Hematopoietic multipotent progenitor cell treated with erythropoietin and hydrocortisone succinate and interleukin-3 and kit ligand, for 4 days (in vitro differentiated cells): ENCODE measurements at regions not wholly inside any gene's neighbourhood (a gene's known extent, or its start where the extent isn't known, plus 50 kb on each side); places are given as distances from the start of the nearest gene placed in this dataset.
A peak's percentile ranks its signal among the peaks of the same experiment; 100 is the strongest.
"Not testable (repeated sequence)": the region's sequence is repeated elsewhere in the genome, so short reads cannot be mapped to it uniquely, and the experiment has no call there.

Experiments
- DNase-seq: peaks from one replicate; pipeline ENCODE4 v3.0.0-alpha.2; 2015

DNA sequence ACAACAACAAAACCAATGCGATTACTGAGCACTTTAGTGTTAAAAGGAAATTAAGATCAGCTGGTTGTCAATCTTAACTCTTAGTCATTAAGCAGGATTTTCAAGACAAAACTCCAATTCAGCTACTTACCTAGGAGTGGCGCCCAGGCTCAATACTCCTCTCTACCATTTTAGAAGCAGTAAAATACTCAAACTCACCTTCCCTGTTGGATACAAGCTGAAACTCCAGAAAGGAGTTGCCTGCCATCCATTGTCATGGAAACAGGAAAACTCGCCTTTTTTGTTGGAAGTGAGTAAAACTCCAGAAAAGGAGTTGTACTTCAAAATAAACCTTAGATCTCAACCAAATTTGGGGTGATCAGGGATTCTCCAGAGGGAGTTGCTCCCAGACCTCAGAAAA is 127.0 kb upstream of the F3 start:
- DNase-seq = no peak

DNA sequence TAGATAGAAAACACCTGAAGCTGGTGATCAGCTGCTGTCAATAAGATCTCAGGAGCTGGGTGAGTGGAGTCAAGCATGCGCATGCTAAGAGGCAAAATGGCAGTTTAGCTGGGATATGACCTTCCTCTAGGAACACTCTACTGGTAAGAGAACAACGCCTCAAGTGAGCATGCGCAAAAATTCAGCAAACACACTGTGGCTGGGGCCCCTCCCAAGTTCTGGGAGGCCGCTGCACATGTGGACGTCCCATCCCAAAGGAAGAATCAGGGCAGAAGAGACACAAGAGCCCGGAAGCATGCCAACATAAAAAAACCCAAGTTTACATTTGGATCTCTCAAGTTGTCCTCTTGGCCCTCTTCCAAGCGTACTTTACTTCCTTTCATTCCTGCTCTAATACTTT is 126.3 kb upstream of the F3 start:
- no peak for DNase-seq

DNA sequence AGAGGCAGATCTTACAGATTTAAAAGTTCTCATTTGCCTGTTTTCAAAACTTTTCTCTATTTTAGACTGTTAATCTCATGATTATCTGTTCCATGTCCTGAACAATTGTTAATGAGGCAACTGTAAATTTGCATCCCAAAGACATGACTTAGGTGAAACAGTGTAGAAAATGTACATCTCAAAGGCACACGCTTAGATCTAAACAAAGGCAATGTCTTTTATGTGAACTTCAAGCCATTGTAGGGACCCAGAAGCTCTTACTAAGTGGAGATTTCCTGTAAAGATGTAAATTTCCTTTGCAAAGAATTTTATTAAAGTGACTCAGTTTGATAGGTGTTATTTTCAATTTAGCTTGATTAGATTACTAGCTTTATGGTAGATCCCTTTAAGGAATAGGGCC is 125.2 kb upstream of the F3 start:
- no peak for DNase-seq

DNA sequence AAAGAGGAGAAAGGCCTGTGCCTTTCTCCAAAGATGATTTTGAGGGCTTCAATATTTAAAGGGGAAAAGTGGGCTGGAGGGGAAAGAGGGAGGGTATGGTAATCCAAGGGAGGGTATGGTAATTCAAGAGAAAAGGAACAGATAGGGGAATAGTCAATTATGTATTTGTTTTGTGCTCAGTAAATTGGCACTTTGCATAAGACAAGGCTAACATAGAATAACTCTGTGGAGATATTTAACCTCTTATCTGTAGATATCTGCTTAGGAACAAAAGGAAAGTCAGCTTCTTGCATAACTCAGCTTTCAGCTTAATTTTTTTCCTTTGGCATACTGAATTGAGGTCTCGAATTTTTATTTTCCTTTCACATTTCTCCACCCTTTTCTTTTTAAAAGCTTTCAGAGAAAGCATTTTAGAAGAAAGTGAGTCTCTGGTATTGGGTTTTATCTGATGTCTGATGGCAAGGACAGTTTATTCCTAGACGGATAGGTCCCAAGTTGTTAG is 119.9 kb upstream of the F3 start:
- DNase-seq = no peak

DNA sequence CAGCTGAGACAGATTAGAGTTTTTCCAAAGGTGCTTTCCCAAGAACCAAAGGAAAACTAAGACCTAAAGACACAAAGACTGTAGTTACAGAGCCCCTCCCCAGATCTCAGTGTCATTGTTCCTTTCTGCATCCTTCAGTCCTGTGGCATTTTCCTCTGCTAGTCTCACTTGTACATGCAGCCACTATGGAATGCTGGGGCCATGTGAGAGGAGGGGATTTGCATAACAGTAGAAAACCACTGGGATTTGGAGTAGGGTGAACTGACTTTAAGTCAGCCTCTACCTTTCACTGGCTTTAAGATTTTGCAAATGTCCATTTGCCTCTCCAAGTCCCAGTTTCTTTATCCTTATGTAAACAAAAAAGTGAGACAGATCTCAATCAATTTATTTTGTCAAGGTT is 119.4 kb upstream of the F3 start:
- DNase-seq = no peak

DNA sequence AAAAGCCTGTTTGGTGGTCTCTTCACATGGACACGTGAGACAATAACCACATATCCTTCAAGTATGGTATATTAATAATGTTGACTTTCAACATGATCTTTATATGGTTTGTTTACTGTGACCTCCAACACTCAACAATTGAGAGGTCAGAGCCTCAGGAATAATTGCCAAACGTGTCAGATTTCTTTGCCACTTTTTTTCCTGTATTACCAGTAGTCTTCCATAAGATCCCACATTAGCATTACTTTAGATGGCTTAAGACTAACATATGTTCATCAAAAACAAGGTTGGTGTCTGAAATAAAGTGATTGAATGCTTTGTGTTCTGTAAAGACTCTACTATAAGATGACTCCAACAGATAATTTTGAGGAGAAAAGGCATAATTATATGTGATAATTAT is 118.7 kb upstream of the F3 start:
- DNase-seq = no peak

DNA sequence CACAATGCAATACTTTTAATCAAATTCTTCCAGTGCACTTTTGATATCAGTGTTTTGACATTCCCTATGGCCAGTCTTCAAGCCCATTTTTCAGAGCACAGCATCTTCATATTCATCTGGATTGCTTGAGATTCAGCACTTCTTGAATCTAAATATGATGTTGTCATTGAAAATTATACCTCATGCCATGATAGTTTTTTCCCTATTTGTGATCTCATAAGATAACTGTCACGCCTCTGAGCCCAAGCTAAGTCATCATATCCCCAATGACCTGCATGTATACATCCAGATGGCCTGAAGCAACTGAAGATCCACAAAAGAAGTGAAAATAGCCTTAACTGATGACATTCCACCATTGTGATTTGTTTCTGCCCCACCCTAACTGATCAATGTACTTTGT is 117.6 kb upstream of the F3 start:
- DNase-seq = not testable (repeated sequence)

DNA sequence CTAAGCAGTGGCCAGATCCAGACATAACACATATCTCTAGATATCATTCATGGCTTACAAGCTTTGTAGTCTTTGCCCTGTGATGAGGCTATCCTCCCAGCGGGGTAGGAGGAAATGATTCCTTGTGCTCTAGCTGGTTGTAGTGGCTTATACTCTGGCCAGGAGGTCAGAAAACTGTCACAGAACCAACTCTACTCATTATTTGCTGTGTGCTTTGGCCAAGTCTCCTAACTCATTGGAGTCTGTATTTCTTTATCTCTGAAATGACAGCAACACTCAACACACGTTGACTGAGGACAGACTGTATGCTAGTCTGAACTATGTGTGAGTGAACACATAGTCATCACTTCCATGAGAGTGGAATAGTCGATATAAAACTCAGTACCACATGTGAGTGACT is 116.7 kb upstream of the F3 start:
- no peak for DNase-seq

DNA sequence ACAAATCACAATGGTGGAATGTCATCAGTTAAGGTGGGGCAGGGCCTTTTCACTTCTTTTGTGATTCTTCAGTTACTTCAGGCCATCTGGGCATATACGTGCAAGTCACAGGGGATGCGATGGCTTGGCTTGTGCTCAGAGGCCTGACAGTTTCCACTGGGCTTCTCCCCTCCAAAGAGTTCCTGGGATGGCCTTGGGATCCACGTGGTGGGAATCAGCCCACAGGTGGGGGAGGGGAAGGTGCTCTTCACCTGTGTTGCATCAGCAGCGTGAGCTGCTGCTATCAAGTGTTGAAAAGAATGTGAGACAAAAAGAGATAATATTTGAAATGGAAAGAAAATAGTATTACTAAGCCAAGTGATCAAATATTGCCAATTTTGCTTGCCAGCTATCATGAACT is 116.2 kb upstream of the F3 start:
- DNase-seq = not testable (repeated sequence)

DNA sequence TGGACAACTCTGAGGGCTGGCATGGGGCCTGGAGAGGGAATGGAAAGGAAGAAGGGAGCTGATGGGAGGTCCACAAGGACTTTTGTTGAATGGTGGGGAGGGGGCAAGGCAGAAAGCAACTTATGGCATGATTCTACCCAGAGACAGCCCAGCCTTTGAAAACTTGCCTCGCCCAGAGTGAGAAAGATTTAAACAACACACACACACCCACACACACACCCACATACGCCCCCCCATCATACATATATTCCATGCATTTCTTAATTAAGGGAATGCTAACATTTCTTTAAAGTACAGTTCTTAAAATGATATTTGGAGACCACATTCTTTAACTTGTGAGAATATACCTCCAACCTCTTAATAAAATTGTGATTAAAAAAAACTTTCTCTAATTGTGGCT is 115.4 kb upstream of the F3 start:
- no peak for DNase-seq

DNA sequence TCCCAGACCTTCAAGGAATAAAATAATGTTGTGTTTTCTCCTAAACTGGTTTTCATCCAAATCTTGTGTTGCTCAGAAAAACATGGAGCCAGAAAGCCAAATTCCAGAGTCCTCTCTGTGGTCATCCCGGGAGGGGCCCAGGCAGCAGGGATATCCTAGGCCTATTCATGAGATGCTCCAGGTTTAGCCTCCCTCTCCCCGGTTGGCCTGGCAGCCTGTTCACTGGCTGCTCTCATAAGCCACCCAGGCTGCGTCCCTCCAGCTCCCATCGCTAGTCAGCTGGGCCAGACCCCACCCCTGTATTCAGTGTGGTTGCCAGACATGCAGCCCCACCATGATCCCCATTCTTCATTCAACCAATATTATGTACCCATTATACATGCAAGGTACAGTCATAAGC is 113.4 kb upstream of the F3 start:
- DNase-seq = no peak

DNA sequence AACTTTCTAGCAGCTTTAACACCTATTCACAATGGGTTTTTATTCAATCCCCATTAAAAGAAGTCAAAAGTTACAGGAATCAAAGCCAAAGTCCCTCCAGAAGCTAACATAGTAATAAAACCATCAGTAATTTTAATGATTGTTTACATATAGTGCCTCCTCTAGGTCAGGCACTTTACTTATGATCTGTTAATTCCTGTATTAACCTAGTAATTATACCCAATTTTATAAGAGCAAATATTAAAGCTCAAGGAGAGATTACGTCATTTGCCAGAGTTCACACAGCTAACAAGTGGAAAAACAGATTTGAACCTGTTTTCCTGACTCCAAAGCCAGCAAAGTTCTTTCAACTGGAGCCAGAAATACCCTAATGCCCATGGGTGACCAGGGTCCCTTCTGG is 112.9 kb upstream of the F3 start:
- DNase-seq = no peak

DNA sequence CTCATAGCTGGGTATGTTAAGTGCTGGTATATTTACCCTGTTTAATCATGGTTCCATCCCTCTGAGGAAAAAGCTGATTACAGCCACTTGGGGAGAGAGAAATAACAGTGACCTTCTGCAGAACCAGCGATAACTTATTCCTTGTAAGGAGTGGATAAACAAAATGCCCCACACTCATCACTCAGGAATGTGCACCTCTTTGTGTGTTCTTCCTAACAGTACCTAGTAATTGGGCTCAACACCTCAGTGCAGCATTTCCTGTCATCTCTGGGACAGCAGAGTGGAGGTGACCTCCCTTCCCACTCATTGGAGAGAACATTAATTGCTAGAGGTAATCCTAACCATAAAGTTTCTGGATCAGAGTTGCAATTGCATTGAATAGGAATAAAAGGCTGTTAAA is 112.5 kb upstream of the F3 start:
- DNase-seq = no peak

DNA sequence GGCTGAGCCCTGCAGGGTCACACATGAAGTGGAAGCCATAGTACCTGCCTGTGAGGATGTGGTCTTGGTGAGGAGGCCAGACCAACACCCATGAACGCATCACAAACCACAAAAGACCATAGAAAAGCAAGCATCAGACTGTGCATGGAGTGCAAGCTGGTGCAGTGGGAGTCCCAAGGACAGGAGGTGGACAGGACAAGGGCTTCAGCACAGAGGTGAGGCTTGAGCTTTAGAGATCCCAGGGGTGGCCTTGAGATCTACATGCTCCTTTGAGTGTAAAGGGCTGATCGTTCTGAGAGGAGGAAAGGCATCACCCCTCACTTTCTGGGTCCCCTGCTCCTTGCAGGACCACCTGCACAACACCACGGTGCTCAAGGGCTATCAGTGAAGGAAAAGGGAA is 111.9 kb upstream of the F3 start:
- DNase-seq = no peak

DNA sequence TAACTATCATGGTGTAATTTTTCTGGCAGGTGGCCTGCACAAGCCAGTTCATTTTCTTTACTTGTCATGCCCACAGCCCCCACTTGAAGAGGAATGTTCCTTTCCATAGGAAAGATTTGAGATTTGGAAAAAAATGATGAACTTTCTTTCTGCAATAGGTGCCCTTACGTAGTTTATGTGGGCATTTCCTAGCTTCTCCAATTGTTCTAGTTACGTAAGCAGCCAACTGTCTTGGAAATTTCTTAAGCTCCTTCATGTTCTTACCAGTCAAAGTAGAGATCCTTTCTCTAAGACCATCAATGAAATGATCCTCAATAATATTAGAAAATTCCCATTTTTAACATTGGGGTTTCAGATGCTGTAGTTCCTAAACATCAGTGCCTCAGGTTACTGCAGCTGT is 109.5 kb upstream of the F3 start:
- DNase-seq = no peak

DNA sequence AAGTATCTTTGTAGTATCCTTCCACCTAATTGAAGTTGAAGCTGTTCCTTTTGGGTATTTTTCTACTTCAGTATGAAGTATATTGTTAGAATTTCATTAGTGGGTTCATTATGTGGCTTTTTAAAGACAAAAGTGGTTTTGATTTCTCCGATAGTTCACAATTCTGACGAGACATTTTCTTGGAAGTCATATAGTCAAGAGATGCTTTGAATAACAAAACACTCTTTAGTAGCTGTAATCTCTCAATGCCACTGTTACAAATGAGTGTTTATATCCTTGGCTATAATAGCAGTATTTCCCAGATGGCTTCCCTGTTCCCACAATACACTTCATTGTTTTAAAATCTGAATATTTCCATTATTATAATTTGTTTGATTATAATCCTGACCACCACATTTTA is 108.7 kb upstream of the F3 start:
- DNase-seq = no peak

DNA sequence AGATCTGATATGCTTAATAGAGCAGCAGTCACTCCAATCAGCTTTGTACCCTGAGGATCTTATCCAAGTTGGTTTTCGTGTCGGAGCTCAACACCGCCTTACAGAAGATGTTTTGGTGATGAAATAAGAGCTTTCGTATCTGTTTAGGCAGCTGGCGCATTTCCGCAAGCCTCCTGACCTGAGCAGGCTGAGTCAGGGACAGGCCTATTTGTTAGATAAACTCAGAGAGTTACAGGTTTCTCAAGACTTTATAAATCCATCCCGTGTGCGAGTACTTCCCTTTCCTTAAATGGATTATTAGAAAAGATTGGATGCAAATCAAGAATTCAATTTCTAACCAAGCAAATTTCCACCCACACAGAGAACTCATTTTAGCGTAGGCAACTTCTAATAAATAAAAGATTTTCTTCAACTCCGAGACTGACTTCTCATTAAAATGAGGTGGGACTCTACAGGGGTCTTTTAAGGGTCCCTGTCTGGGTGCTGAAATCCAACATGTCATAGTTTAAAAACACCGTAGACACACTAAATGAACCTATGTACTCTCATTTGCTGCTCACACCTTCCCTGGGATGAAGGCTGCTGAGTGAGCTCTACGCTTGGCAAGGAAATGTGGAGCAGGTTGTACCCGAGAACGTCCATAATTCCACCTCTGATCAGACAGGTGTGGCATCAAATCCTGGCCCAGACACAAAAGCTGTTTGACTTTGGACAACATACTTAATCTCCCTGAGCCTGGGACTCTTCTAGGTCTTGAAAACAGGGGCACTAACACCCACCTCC is 106.9 kb upstream of the F3 start:
- no peak for DNase-seq

DNA sequence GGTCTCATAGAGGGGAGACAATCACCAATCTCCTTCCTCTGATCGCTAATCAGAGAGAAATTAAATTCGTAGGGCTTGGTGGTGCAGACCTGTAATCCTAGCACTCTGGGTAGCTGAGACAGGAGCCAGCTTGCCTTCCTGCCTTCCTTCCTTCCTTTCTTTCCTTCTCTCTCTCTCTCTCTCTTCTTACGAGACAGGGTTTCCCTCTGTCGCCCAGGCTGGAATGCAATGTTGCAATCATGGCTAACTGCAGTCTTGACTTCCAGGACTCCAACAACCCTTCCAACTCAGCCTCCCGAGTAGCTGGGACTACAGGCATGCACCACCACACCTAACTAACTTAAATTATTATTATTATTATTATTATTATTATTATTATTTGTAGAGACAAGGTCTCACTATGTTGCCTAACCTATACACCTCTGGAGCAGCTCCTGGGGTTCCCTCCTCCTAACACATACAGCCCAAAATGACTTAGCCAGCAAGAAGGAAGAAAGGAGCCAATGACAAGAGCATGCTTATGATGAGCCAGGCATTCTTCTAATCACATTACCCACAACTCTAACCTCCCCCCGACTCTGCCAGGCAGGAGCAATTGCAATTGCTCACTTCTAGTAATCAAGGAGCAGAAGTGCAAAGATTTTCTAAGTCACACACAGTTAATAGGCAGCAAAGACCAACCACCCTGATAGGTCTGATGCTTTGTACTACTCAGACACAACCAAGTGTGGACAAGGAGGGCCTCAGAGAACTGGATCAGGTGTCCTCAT is 105.4 kb upstream of the F3 start:
- no peak for DNase-seq

DNA sequence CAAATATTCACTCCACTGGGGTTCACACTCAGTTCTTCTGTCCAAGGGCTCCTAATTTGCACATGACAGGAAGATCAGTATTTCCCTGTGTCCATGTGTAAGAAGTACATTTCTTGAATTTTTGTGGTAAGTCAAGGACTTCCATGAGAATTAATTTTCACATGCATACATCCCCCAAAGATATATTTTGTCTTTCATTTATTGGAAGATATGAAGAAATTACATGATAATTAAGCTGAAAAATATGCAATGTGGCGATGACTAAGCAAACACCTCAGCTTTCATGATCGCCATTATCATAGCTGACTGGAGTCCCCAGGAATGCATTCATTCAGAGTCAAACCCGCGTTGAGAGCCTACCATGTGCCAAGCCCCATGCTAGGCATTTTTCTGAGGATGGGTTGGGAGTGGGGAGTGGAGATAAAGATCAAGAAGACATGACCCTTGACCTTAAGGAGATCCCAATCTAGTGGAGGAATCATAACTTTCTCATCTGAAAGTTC is 104.6 kb upstream of the F3 start:
- no peak for DNase-seq

DNA sequence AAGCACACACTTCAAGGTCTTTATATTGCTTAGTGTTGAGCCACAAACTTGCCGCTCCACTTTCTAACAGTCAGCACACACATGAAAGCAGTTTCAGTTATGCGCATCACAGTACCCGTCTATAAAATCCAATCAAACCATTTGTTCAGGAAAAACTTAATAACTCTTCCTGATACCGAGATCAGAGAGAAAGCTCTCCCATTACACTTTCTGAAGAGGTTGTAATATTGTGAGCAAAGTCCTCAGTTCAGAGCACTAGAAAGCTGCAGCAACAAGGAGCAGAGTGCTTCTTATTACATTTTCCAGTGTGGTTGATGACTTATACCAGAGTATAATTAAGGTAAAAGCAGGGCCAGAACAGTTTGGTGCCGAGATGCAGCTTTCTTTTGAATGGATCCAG is 102.8 kb upstream of the F3 start:
- no peak for DNase-seq

DNA sequence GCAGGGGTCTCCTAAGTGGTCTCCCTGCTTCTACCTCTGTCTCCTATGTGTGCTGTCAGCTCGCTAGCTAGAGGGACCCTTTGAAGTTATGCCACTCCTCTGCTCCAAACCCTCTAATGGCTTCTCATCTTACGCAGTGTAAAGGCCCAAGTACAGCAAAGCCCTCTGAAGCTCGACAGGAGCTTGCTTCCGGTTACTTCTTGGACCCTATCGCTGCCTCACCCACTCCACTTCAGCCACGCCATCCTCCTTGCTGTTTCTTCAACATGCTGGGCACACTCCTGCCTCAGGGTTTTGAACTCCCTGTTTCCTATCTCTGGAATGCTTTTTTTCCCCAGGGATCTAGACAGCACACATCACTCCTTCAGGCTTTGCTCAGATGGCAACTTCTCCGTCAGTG is 102.3 kb upstream of the F3 start:
- no peak for DNase-seq

DNA sequence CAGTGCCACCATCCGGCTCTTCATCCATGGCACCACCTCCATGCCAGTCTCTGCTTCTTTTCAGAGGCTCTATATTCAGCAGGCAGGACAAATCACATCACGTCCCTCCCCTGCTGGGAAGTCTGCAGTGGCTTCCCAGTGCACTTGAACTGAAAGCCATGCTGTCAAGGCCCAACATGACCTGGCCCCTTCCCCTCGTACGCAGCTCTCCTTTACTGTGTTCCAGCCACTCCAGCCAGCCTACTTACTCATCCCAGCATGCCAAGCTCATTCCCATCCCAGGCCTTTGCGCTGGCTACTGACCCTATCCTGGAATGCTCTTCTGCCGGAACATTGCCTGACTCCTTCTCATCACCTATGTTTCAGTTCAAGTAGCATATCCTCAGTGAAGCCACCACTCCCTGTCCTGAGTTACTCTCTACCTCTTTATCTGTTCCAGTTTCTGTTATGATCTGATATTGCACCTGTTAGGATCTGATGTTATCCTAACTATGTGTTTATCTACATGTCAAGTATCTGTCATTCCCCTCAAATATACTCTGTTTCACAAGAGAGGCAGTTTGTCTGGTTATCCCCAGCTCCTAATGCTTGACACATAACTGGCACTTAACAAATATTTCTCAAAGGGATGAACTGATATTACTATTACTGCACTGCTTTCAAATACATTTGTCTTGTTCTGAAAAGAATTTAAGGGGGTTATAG is 101.2 kb upstream of the F3 start:
- DNase-seq = peak; percentile 10

DNA sequence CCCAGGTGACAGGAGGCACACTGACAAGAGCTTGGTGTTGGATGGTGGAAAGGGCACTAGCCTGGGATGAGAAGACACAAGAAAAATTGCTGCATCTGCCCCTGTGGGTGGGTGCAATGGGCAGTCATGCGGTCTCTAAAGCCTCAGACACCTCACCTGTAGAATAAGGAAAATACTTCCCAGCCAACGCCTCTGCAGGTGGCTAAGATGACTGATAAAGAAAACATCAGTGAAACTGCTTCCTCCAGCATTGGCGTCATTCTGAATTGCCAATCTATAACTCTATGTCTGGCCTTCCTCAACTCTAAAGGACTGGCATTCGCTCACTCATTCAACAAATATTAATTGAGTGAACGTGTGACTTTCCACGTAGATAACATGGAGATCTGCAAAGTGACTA is 100.4 kb upstream of the F3 start:
- DNase-seq = no peak

DNA sequence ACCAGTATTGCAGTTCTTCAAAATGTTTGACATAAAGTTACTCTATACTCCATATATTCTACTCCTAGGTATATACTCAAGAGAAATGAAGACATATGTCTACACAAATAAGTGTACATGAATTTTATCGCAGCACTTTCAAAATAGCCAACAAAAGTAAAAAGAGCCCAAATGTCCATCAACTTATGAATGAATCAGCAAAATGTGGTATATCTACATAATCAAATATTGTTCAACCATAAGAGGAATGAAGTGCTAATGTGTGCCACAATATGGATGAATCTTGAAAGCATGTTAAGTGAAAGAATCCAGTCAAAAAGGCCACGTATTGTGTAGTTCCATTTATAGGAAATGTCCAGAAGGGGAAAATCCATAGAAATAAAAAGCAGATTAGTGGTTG is 98.6 kb upstream of the F3 start:
- no peak for DNase-seq
